BE2C (cell line): ENCODE measurements at regions not wholly inside any gene's neighbourhood (a gene's known extent, or its start where the extent isn't known, plus 50 kb on each side); places are given as distances from the start of the nearest gene placed in this dataset.

Source experiments
- DNase-seq: peaks from one replicate; pipeline ENCODE4 v3.0.0-alpha.2; 2020
- H3K27me3 ChIP-seq: fragments of 250-450 bp; sonication (Bioruptor Pico); 2 replicates; pipeline ENCODE4 v1.5.1; 2020; ENCODE audit warnings: mild to moderate bottlenecking
- H3K36me3 ChIP-seq: fragments of 250-450 bp; sonication (Bioruptor Pico); 2 replicates; pipeline ENCODE4 v1.5.1; 2020; ENCODE audit warnings: mild to moderate bottlenecking
- H3K4me1 ChIP-seq: fragments of 250-450 bp; sonication (Bioruptor Pico); 2 replicates; pipeline ENCODE4 v1.5.1; 2020
- H3K4me3 ChIP-seq: 2 replicates; pipeline ENCODE4 v1.5.1; 2011; ENCODE audit warnings: low read depth, low read length
- H3K9me3 ChIP-seq: fragments of 250-450 bp; sonication (Bioruptor Pico); 2 replicates; pipeline ENCODE4 v1.5.1; 2020
- TF ChIP-seq, protein P1 (sequence below): IDR thresholded peaks from 2 replicates; pipeline ENCODE4 v1.5.1; 2012; ENCODE audit warnings: mild to moderate bottlenecking, low read depth, low read length

DNA sequence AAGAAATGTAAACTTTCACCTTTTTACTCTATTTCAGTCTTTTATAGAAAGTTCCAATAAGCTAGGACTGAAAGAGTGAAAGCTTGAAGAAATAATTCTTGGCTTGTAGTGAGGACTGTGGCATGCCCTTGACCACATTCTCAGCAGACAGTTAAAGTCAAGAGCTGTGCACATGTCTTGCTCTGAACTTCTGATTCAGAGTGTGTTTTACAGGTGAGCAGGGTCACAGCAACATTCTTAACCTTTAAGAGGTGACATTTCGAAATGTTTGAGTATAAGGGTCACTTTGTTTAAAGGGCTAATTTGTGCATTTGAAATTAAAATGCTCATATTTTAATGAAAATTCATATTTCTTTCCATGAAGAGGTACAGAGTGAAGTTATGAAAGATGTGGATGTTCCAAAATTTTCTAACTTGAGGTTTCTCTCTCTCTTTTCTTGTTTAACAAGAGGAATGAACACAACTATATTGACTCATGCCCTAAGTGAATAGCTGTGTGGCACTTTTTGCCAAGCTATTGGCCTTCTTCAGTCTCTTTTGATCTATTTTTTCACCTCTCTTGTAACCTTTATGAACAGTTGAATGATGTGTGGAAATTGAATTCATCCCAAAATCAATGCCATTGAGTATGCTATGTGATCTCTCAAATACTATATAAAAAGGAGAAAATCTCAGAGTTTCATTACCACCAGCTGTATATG is 918.1 kb downstream of the ADGRL2 start:
- DNase-seq: no peak
- Histone ChIP-seq H3K9me3 (no peaks in the 10 kb centered on the region), H3K4me1 (no peaks in the 10 kb centered on the region), H3K36me3 (no peaks in the 10 kb centered on the region), H3K4me3 (no peak overlapping the region), H3K27me3 (no peaks in the 10 kb centered on the region)
- TF ChIP-seq, protein P1, sequence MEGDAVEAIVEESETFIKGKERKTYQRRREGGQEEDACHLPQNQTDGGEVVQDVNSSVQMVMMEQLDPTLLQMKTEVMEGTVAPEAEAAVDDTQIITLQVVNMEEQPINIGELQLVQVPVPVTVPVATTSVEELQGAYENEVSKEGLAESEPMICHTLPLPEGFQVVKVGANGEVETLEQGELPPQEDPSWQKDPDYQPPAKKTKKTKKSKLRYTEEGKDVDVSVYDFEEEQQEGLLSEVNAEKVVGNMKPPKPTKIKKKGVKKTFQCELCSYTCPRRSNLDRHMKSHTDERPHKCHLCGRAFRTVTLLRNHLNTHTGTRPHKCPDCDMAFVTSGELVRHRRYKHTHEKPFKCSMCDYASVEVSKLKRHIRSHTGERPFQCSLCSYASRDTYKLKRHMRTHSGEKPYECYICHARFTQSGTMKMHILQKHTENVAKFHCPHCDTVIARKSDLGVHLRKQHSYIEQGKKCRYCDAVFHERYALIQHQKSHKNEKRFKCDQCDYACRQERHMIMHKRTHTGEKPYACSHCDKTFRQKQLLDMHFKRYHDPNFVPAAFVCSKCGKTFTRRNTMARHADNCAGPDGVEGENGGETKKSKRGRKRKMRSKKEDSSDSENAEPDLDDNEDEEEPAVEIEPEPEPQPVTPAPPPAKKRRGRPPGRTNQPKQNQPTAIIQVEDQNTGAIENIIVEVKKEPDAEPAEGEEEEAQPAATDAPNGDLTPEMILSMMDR: no peak

DNA sequence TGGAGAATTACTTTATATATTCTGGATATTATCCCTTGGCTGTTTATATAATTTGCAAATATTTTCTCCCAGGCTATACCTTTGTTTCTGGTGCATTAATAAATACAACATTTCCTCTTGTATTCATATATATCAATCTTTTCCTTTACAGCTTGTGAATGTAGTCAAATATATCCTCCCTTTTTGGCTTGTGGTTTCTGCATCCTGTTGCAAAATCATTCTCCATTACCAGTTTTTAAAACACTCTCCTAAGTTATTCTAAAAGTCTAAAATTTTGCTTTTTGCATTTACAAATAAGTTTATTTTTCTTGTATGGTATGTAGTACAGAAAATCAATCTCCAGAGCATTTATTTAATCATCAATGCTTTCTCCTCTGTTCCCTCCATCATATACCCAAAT is 909.4 kb downstream of the ADGRL2 start:
- no peak for DNase-seq
- no peaks in the 10 kb centered on the region for H3K36me3 ChIP-seq
- no peak overlapping the region for H3K4me3 ChIP-seq
- H3K9me3 ChIP-seq: no peaks in the 10 kb centered on the region
- TF ChIP-seq, protein P1: no peak
- no peaks in the 10 kb centered on the region for H3K27me3 ChIP-seq
- H3K4me1 ChIP-seq: no peaks in the 10 kb centered on the region

DNA sequence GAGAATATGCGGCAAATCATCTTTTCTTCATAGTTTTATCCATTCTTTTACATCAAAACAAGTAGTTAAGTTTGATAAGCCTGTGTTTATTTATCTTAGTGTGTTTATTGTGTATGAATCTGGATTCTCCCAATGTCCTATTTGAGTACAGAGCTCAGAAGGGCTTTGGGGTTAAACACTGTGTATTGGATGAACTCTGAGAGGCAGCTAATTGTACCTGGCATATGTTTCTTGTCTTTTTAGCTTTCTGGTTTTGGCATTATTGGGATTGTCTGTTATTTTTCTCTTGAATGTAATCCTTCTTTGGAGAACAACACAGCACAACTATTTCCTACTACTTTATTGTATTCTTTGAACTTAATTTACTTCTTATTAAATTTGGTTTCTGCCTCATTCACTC is 906.9 kb downstream of the ADGRL2 start:
- H3K4me1 ChIP-seq: no peaks in the 10 kb centered on the region
- no peak overlapping the region for H3K4me3 ChIP-seq
- DNase-seq: no peak
- TF ChIP-seq, protein P1: no peak
- H3K36me3 ChIP-seq: no peaks in the 10 kb centered on the region
- H3K27me3 ChIP-seq: no peaks in the 10 kb centered on the region
- no peaks in the 10 kb centered on the region for H3K9me3 ChIP-seq

DNA sequence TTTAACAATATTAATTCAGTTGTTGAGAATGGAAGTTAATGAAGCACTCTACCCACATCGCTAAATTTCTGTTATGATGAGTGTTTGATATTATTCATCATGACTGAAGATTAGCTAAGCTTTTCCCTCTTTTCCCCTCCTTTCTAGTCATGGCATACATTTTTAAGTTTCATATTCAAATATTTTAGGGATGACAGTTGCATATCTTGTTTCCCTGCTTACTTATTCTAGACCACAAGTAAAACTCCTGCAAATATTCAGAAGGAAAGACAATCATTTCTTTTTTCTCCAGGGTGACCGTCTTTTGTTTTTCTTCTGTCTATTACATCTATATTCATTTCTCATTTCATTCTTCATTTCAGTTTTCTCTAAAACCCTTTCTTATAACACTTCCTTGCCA is 906.0 kb downstream of the ADGRL2 start:
- Histone ChIP-seq H3K4me1 (no peaks in the 10 kb centered on the region), H3K27me3 (no peaks in the 10 kb centered on the region), H3K4me3 (no peak overlapping the region), H3K36me3 (no peaks in the 10 kb centered on the region), H3K9me3 (no peaks in the 10 kb centered on the region)
- TF ChIP-seq, protein P1: no peak
- DNase-seq: no peak

DNA sequence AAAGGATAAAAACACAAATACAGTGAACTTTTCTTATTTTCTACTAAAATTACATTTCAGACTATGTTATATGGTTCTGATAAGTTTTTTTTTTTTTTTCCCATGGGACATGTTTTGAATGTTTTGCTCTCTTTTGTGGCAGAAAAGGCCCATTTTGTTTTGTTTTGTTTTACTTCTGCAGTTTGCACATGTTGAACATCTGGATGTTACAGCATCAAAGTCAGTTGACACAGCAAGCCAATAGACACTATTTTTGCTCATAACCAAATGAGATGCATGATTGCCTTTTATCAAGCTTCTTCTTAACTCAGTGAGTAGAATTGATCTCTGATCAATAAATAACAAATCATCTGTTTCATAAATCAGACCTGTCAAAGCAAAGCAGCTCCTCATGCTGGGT is 904.2 kb downstream of the ADGRL2 start:
- no peak for DNase-seq
- H3K27me3 ChIP-seq: no peaks in the 10 kb centered on the region
- no peaks in the 10 kb centered on the region for H3K36me3 ChIP-seq
- H3K4me3 ChIP-seq: no peak overlapping the region
- TF ChIP-seq, protein P1: no peak
- no peaks in the 10 kb centered on the region for H3K4me1 ChIP-seq
- H3K9me3 ChIP-seq: no peaks in the 10 kb centered on the region

DNA sequence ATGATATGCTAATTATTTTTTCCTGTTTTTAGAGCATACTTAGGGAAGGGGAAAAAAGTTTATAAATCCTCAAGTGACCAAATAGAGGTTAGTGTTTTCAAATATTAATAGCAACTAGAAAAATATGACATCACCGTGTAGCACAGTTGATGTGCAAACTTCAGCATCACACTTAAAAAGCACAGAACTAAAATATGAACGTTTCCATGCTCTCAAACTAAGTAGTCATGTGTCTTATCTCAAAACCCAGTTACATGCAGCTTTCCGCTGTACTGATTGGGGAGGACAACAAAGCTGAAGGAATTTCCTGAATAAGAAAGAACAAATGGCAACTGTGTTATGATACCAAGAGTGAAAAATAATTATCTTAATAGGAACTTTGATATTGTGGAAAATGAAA is 903.7 kb downstream of the ADGRL2 start:
- no peaks in the 10 kb centered on the region for H3K27me3 ChIP-seq
- DNase-seq: no peak
- H3K9me3 ChIP-seq: no peaks in the 10 kb centered on the region
- no peaks in the 10 kb centered on the region for H3K36me3 ChIP-seq
- no peaks in the 10 kb centered on the region for H3K4me1 ChIP-seq
- TF ChIP-seq, protein P1: no peak
- H3K4me3 ChIP-seq: no peak overlapping the region
